HG02970 (cell line): ENCODE measurements at regions not wholly inside any gene's neighbourhood (a gene's known extent, or its start where the extent isn't known, plus 50 kb on each side); places are given as distances from the start of the nearest gene placed in this dataset.
A peak's percentile ranks its signal among the peaks of the same experiment; 100 is the strongest.

ENCODE experiments used
- ATAC-seq: cut with Tn5 transposase; IDR thresholded peaks from one replicate; pipeline ENCODE4 v1.9.1; 2021; ENCODE audit warnings: mild to moderate bottlenecking, moderate library complexity, moderate number of reproducible peaks; ENCODE audit not compliant: unreplicated experiment, low FRiP score

GRCh38 chr9:19732441-19732951, 56.3 kb downstream of the SLC24A2 start:
- no peak for ATAC-seq

GRCh38 chr9:19728101-19728500, 60.7 kb downstream of the SLC24A2 start:
- no peak for ATAC-seq

- ATAC-seq: no peak
Measured at GRCh38 chr9:19725970-19726369, 62.9 kb downstream of the SLC24A2 start.

- no peak for ATAC-seq
Measured at GRCh38 chr9:19720377-19720776, 68.5 kb downstream of the SLC24A2 start.

- ATAC-seq: no peak
Measured at GRCh38 chr9:19703702-19704101, 85.1 kb downstream of the SLC24A2 start.

- no peak for ATAC-seq
Measured at GRCh38 chr9:19701991-19702390, 86.8 kb downstream of the SLC24A2 start.

GRCh38 chr9:19701274-19701673, 87.6 kb downstream of the SLC24A2 start:
- ATAC-seq: no peak

GRCh38 chr9:19700699-19701098, 88.1 kb downstream of the SLC24A2 start:
- ATAC-seq: no peak

- ATAC-seq: no peak
Measured at GRCh38 chr9:19699756-19700155, 89.1 kb downstream of the SLC24A2 start.

GRCh38 chr9:19698960-19699359, 89.9 kb downstream of the SLC24A2 start:
- ATAC-seq: no peak

GRCh38 chr9:19694601-19695000, 94.2 kb downstream of the SLC24A2 start:
- no peak for ATAC-seq

GRCh38 chr9:19690128-19690527, 98.7 kb downstream of the SLC24A2 start:
- ATAC-seq: no peak

- ATAC-seq: no peak
Measured at GRCh38 chr9:19689328-19690101, 99.3 kb downstream of the SLC24A2 start.

- ATAC-seq: no peak
Measured at GRCh38 chr9:19683715-19684114, 105.1 kb downstream of the SLC24A2 start.

- ATAC-seq: no peak
Measured at GRCh38 chr9:19682397-19682796, 106.4 kb downstream of the SLC24A2 start.

GRCh38 chr9:19681846-19682245, 107.0 kb downstream of the SLC24A2 start:
- ATAC-seq: no peak

- ATAC-seq: no peak
Measured at GRCh38 chr9:19677924-19678323, 110.9 kb downstream of the SLC24A2 start.

GRCh38 chr9:19675492-19675891, 113.3 kb downstream of the SLC24A2 start:
- ATAC-seq: no peak

GRCh38 chr9:19666575-19666974, 122.3 kb downstream of the SLC24A2 start:
- ATAC-seq: no peak

- peak; percentile 98 for ATAC-seq
Measured at GRCh38 chr9:19665146-19665863, 123.5 kb downstream of the SLC24A2 start.

- no peak for ATAC-seq
Measured at GRCh38 chr9:19663570-19663969, 125.3 kb downstream of the SLC24A2 start.

- ATAC-seq: no peak
Measured at GRCh38 chr9:19662213-19662612, 126.6 kb downstream of the SLC24A2 start.
